ENCODE measurements at regions not wholly inside any gene's neighbourhood (a gene's known extent, or its start where the extent isn't known, plus 50 kb on each side); places are given as distances from the start of the nearest gene placed in this dataset.

- Mint-ChIP-seq H3K4me3 (no peak overlapping the region), H3K9me3 (no peaks in the 10 kb centered on the region), H3K4me1 (no peaks in the 10 kb centered on the region), H3K27ac (no peak overlapping the region), H3K36me3 (ENCODE audit: insufficient read depth in 1 of 3, low read depth in 3 of 3) (no peaks in the 10 kb centered on the region), H3K27me3 (ENCODE audit: low read depth) (no peaks in the 10 kb centered on the region; the same call in 1 of the 2 replicates)
- no peaks in the 10 kb centered on the region for H3K9me3 ChIP-seq (ENCODE audit: control insufficient read depth, low read depth, low read length)
- H2AK5ac ChIP-seq (ENCODE audit: insufficient read length, low read length) = no peak overlapping the region
- H3K27ac ChIP-seq (ENCODE audit: insufficient read length, low read depth, low read length) = no peak overlapping the region
- H3K4me1 ChIP-seq (ENCODE audit: insufficient read depth, low read length) = no peaks in the 10 kb centered on the region
- no peak overlapping the region for H3K4ac ChIP-seq (ENCODE audit: low read depth, low read length)
- H2BK20ac ChIP-seq (ENCODE audit: low read depth, low read length, poor library complexity, severe bottlenecking) = no peak overlapping the region
- no peaks in the 10 kb centered on the region for H3K23me2 ChIP-seq (ENCODE audit: insufficient read length, low read depth, low read length, poor library complexity, severe bottlenecking)
- TF ChIP-seq CTCF (conservative IDR thresholded peaks at IDR 0.05) = no peak
- H3K4me2 ChIP-seq (ENCODE audit: insufficient read depth, insufficient read length, low read length) = no peak overlapping the region
- H3T11ph ChIP-seq (ENCODE audit: low read length) = no peak overlapping the region
- H4K20me1 ChIP-seq (ENCODE audit: control insufficient read depth, insufficient read depth, insufficient read length) = no peaks in the 10 kb centered on the region
- no peaks in the 10 kb centered on the region for H3K79me1 ChIP-seq (ENCODE audit: insufficient read depth, low read depth, low read length, poor library complexity, severe bottlenecking)
- DNase-seq = no peak
- H4K91ac ChIP-seq (ENCODE audit: insufficient read length, low read depth, low read length) = no peak overlapping the region
- no peak overlapping the region for H3K23ac ChIP-seq (ENCODE audit: insufficient read length, low read depth, low read length)
- no peak overlapping the region for H2BK120ac ChIP-seq (ENCODE audit: low read depth, low read length, poor library complexity, severe bottlenecking)
- no peak overlapping the region for H4K8ac ChIP-seq (replicated peaks; ENCODE audit: insufficient read length, low read depth, low read length)
- no peaks in the 10 kb centered on the region for H3K79me2 ChIP-seq (ENCODE audit: insufficient read depth, low read length)
- no peak overlapping the region for H2BK15ac ChIP-seq (ENCODE audit: low read depth, low read length)
- no peak overlapping the region for H3K18ac ChIP-seq (ENCODE audit: insufficient read length, low read depth, low read length)
- H2AFZ ChIP-seq (ENCODE audit: low read length) = no peak overlapping the region
- H3K14ac ChIP-seq (ENCODE audit: insufficient read depth, low read length) = no peak overlapping the region
- no peak overlapping the region for H2BK5ac ChIP-seq (ENCODE audit: insufficient read length, low read length)
- no peak overlapping the region for H4K5ac ChIP-seq (ENCODE audit: insufficient read length, low read depth, low read length)
- H2BK12ac ChIP-seq (ENCODE audit: insufficient read length, low read depth, low read length) = no peak overlapping the region
- H3K56ac ChIP-seq (ENCODE audit: insufficient read length, low read depth, low read length) = no peak overlapping the region
- H3K27me3 ChIP-seq (ENCODE audit: insufficient read depth, low read length) = no peaks in the 10 kb centered on the region
- no peak overlapping the region for H3K9ac ChIP-seq (ENCODE audit: extremely low read depth, insufficient read length, low read length)
Observed at GRCh38 chr6:63521475-63522210, 50.6 kb upstream of the LOC128125822 start.

All from H9 (cell line).